Neuron (in vitro differentiated cells): ENCODE measurements at regions not wholly inside any gene's neighbourhood (a gene's known extent, or its start where the extent isn't known, plus 50 kb on each side); places are given as distances from the start of the nearest gene placed in this dataset.
"Not testable (repeated sequence)": the region's sequence is repeated elsewhere in the genome, so short reads cannot be mapped to it uniquely, and the experiment has no call there.

Experiments
- H2AFZ ChIP-seq: one replicate; pipeline ENCODE4 v1.6.1; 2013; ENCODE audit warnings: low read depth, mild to moderate bottlenecking, inconsistent platforms, low read length, moderate library complexity
- H3K27me3 ChIP-seq: one replicate; pipeline ENCODE4 v1.6.1; 2013; ENCODE audit warnings: low read length; ENCODE audit not compliant: insufficient read depth
- H3K36me3 ChIP-seq: one replicate; pipeline ENCODE4 v1.6.1; 2013; ENCODE audit warnings: low read length; ENCODE audit not compliant: insufficient read depth
- H3K4me1 ChIP-seq: one replicate; pipeline ENCODE4 v1.6.1; 2013; ENCODE audit warnings: low read length; ENCODE audit not compliant: insufficient read depth
- H3K4me3 ChIP-seq: 2 replicates; pipeline ENCODE4 v1.5.1; 2013; ENCODE audit warnings: mild to moderate bottlenecking, low read length, moderate library complexity
- H3K9me3 ChIP-seq: one replicate; pipeline ENCODE4 v1.6.1; 2013; ENCODE audit warnings: low read length

- no peaks in the 10 kb centered on the region for H3K27me3 ChIP-seq
- no peaks in the 10 kb centered on the region for H3K4me1 ChIP-seq
- no peak overlapping the region for H3K4me3 ChIP-seq
- no peak overlapping the region for H2AFZ ChIP-seq
- H3K36me3 ChIP-seq = no peaks in the 10 kb centered on the region
- H3K9me3 ChIP-seq = no peaks in the 10 kb centered on the region
Observed at GRCh38 chrX:44785652-44786051, 58.2 kb upstream of the DUSP21 start.

- Histone ChIP-seq H3K9me3 (no peaks in the 10 kb centered on the region), H3K4me3 (no peak overlapping the region), H3K27me3 (no peaks in the 10 kb centered on the region), H2AFZ (no peak overlapping the region), H3K36me3 (no peaks in the 10 kb centered on the region), H3K4me1 (no peaks in the 10 kb centered on the region)
Observed at GRCh38 chrX:44784241-44784640, 59.6 kb upstream of the DUSP21 start.

DNA sequence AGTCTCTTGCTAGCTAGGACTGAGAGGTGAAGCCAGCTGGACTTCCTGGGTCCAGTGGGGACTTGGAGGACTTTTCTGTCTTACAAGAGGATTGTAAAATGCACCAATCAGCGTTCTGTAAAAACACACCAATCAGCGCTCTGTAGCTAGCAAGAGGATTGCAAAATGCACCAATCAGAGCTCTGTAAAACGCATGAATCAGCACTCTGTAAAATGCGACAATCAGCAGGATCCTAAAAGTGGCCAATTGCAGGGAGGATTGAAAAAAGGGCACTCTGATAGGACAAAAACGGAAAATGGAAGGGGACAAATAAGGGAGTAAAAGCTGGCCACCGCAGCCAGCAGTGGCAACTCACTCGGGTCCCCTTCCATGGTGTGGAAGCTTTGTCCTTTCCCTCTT, 65.6 kb upstream of the DUSP21 start:
- H2AFZ ChIP-seq = no peak overlapping the region
- no peaks in the 10 kb centered on the region for H3K27me3 ChIP-seq
- no peaks in the 10 kb centered on the region for H3K36me3 ChIP-seq
- no peaks in the 10 kb centered on the region for H3K9me3 ChIP-seq
- no peak overlapping the region for H3K4me3 ChIP-seq
- no peaks in the 10 kb centered on the region for H3K4me1 ChIP-seq

DNA sequence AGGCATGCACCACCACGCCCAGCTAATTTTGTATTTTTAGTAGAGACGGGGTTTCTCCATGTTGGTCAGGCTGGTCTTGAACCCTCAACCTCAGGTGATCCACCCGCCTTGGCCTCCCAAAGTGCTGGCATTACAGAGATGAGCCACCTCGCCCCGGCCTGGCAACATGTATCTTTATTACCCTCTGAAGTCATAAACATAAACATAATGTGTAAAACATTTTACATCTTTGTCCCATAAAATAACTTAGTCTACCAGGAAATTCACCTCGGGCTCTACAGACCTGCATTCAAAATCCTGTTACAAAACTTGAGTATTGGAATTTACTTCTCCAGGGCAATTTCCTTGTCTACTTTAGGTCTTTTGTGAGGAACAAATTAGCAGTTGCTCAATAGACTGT, 68.1 kb upstream of the DUSP21 start:
- Histone ChIP-seq H3K4me1 (no peaks in the 10 kb centered on the region), H3K9me3 (no peaks in the 10 kb centered on the region), H2AFZ (no peak overlapping the region), H3K36me3 (no peaks in the 10 kb centered on the region), H3K27me3 (no peaks in the 10 kb centered on the region), H3K4me3 (no peak overlapping the region)

DNA sequence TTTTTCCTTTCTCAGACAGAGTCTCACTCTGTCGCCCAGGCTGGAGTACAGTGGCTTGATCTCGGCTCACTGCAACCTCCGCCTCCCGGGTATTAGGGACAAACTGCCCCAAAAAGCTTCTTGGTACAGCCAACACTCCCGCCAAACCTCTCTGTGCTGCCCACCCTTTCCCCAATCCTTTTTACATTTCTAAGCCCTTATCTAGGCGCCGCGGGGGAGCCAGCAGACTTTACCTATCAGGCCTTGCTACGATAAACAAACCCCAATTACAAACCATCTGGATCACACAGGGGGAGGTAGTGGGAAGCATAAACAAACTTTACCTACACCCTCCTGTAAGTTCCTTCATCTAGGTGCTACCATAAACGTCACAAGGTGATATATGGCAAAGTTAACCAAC, 69.8 kb upstream of the DUSP21 start:
- not testable (repeated sequence) for H3K4me3 ChIP-seq, H3K9me3 ChIP-seq, H3K4me1 ChIP-seq, H3K36me3 ChIP-seq, H3K27me3 ChIP-seq, H2AFZ ChIP-seq

- H3K9me3 ChIP-seq = no peaks in the 10 kb centered on the region
- H2AFZ ChIP-seq = no peak overlapping the region
- H3K36me3 ChIP-seq = no peaks in the 10 kb centered on the region
- no peaks in the 10 kb centered on the region for H3K4me1 ChIP-seq
- no peak overlapping the region for H3K4me3 ChIP-seq
- no peaks in the 10 kb centered on the region for H3K27me3 ChIP-seq
Observed at GRCh38 chrX:44770121-44770520, 73.7 kb upstream of the DUSP21 start.

DNA sequence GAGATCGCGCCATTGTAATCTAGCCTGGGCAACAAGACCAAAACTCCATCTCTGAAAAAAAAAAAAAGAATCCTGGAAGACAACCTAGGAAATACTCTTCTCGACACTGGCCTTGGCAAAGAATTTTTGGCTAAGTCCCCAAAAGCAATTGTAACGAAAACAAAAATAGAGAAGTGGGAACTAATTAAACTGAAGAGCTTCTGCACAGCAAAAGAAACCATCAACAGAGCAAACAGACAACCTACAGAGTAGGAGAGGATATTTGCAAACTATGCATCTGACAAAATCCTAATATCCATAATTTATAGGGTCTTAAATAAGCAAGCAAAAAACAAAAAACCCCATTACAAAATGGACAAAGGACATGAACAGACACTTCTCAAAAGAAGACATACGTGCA, 76.5 kb upstream of the DUSP21 start:
- Histone ChIP-seq H3K9me3 (no peaks in the 10 kb centered on the region), H3K4me3 (no peak overlapping the region), H3K27me3 (no peaks in the 10 kb centered on the region), H3K36me3 (no peaks in the 10 kb centered on the region), H2AFZ (no peak overlapping the region), H3K4me1 (no peaks in the 10 kb centered on the region)

GRCh38 chrX:44765556-44765955, 78.3 kb upstream of the DUSP21 start:
- no peak overlapping the region for H2AFZ ChIP-seq
- no peaks in the 10 kb centered on the region for H3K9me3 ChIP-seq
- H3K27me3 ChIP-seq = no peaks in the 10 kb centered on the region
- no peaks in the 10 kb centered on the region for H3K36me3 ChIP-seq
- no peaks in the 10 kb centered on the region for H3K4me1 ChIP-seq
- H3K4me3 ChIP-seq = no peak overlapping the region

GRCh38 chrX:44747969-44748368, 95.9 kb upstream of the DUSP21 start:
- Histone ChIP-seq H3K4me1 (no peaks in the 10 kb centered on the region), H2AFZ (no peak overlapping the region), H3K27me3 (no peaks in the 10 kb centered on the region), H3K4me3 (no peak overlapping the region), H3K9me3 (no peaks in the 10 kb centered on the region), H3K36me3 (no peaks in the 10 kb centered on the region)

DNA sequence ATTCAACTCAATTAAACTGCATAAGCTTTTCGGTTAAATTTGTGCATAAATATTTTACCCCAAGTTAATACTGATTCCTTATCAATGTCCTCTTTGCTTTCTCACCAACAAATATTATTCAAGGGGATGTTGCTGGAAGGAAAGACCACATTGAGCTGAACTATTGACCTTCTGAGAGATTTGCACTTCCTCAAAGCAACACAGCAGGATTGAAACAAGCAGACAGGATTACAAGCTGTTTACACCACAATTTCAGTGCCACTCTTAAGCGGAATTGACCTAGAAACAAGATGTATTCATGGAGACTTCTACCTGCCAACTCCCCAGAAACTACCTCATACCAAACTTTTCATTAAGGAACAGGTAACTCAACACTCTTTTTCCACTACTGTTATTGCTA, 96.5 kb upstream of the DUSP21 start:
- no peaks in the 10 kb centered on the region for H3K9me3 ChIP-seq
- H2AFZ ChIP-seq = no peak overlapping the region
- no peaks in the 10 kb centered on the region for H3K36me3 ChIP-seq
- H3K4me3 ChIP-seq = no peak overlapping the region
- no peaks in the 10 kb centered on the region for H3K27me3 ChIP-seq
- H3K4me1 ChIP-seq = no peaks in the 10 kb centered on the region

DNA sequence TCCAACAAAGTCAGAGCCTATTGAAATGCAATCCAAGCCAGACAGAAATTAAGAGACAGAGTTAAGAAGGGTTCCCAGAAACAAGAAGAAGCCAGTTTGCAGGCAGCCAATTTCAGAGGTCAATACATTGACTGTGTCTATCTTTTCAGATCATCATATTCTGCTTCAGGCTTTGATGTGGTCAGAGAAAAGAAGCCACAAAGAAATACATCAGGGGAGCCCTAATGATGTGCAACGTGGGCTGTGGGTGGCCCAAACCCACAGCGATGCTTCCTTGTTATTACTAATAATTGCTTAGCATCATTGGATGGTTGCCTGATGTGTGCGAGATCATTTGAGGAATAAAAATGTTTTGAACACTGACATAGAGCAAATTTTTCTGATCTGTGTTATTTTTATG, 99.0 kb upstream of the DUSP21 start:
- Histone ChIP-seq H3K4me3 (no peak overlapping the region), H3K27me3 (no peaks in the 10 kb centered on the region), H2AFZ (no peak overlapping the region), H3K9me3 (no peaks in the 10 kb centered on the region), H3K4me1 (no peaks in the 10 kb centered on the region), H3K36me3 (no peaks in the 10 kb centered on the region)

GRCh38 chrX:44742480-44743155, 101.2 kb upstream of the DUSP21 start:
- no peak overlapping the region for H3K4me3 ChIP-seq
- no peaks in the 10 kb centered on the region for H3K9me3 ChIP-seq
- H3K4me1 ChIP-seq = no peaks in the 10 kb centered on the region
- H3K27me3 ChIP-seq = no peaks in the 10 kb centered on the region
- H3K36me3 ChIP-seq = no peaks in the 10 kb centered on the region
- no peak overlapping the region for H2AFZ ChIP-seq

GRCh38 chrX:44741859-44742258, 102.0 kb upstream of the DUSP21 start:
- not testable (repeated sequence) for H3K9me3 ChIP-seq, H3K4me3 ChIP-seq, H3K27me3 ChIP-seq

GRCh38 chrX:44741458-44741857, 102.4 kb upstream of the DUSP21 start:
- not testable (repeated sequence) for H3K4me3 ChIP-seq, H3K27me3 ChIP-seq, H3K9me3 ChIP-seq, H2AFZ ChIP-seq, H3K4me1 ChIP-seq, H3K36me3 ChIP-seq

More at GRCh38 chrX:44741859-44742258, 102.0 kb upstream of the DUSP21 start:
- not testable (repeated sequence) for H2AFZ ChIP-seq, H3K36me3 ChIP-seq, H3K4me1 ChIP-seq
